Osteocyte (in vitro differentiated cells): ENCODE measurements at regions not wholly inside any gene's neighbourhood (a gene's known extent, or its start where the extent isn't known, plus 50 kb on each side); places are given as distances from the start of the nearest gene placed in this dataset.

Source experiments
- DNase-seq: peaks from one replicate; pipeline ENCODE4 v3.0.0; 2021; ENCODE audit warnings: mixed read lengths; ENCODE audit not compliant: unreplicated experiment; ENCODE audit errors: extremely low spot score
- H3K27ac Mint-ChIP-seq: one replicate; pipeline ENCODE4 v1.8.0; 2021; ENCODE audit warnings: mild to moderate bottlenecking, mixed read lengths; ENCODE audit not compliant: unreplicated experiment
- H3K27me3 Mint-ChIP-seq: one replicate; pipeline ENCODE4 v1.8.0; 2021; ENCODE audit warnings: mixed read lengths; ENCODE audit not compliant: unreplicated experiment
- H3K36me3 Mint-ChIP-seq: one replicate; pipeline ENCODE4 v1.8.0; 2021; ENCODE audit warnings: mixed read lengths; ENCODE audit not compliant: unreplicated experiment
- H3K4me1 Mint-ChIP-seq: one replicate; pipeline ENCODE4 v1.8.0; 2021; ENCODE audit warnings: mixed read lengths; ENCODE audit not compliant: unreplicated experiment
- H3K4me3 Mint-ChIP-seq: one replicate; pipeline ENCODE4 v1.8.0; 2021; ENCODE audit warnings: mild to moderate bottlenecking, moderate library complexity, mixed read lengths; ENCODE audit not compliant: unreplicated experiment
- H3K9me3 Mint-ChIP-seq: one replicate; pipeline ENCODE4 v1.8.0; 2021; ENCODE audit warnings: mixed read lengths; ENCODE audit not compliant: unreplicated experiment
- TF ChIP-seq, protein P1 (sequence below): fragments of 200-600 bp; sonication (generic); IDR thresholded peaks from 2 replicates; pipeline ENCODE4 v1.5.0; 2021; ENCODE audit warnings: antibody characterized with exemption, mild to moderate bottlenecking, moderate library complexity

DNA sequence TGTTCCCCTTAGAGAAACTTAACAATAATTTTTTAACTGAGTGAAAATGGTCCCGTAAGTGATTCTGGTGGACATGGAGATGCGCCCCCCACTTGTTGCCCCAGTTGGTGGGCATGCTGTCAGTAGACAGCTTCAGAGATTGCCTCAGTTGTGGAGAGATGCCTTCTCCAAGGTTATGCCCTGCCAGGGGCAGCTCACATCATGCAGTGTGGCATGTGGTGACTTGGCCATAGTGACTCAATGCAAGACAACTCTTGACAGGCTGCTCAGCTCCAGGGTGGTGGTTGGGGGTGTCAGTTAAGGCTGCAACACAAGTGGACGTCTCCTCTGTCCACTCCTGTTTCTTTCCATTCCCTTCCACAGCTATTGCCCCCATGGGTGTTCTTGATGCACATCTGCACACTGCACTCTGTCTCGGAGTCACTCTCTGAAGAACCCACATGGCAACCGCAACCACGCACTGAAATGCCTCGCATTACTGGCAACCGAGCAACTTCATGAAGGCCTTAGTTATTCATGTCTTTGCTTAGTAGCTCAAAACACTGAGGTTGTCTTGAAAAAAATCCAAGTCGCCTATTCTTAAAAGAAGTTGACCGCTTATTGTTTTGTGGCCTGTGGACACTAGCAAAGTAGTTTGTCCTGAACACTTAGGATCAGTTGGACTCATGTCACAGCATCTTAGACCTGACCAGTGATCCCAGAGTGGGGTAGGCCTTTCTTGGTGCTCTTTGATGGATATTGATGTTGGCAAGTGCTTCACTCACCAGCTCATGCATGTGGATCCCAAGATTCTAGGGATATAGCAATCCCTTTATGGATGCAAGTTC lies 54.8 kb upstream of the USP1 start:
- no peaks in the 10 kb centered on the region for H3K9me3 Mint-ChIP-seq
- no peak overlapping the region for H3K27ac Mint-ChIP-seq
- H3K36me3 Mint-ChIP-seq: no peaks in the 10 kb centered on the region
- no peak for DNase-seq
- peaks cover 8% of the 10 kb centered on the region for H3K27me3 Mint-ChIP-seq
- no peak overlapping the region for H3K4me3 Mint-ChIP-seq
- TF ChIP-seq, protein P1, sequence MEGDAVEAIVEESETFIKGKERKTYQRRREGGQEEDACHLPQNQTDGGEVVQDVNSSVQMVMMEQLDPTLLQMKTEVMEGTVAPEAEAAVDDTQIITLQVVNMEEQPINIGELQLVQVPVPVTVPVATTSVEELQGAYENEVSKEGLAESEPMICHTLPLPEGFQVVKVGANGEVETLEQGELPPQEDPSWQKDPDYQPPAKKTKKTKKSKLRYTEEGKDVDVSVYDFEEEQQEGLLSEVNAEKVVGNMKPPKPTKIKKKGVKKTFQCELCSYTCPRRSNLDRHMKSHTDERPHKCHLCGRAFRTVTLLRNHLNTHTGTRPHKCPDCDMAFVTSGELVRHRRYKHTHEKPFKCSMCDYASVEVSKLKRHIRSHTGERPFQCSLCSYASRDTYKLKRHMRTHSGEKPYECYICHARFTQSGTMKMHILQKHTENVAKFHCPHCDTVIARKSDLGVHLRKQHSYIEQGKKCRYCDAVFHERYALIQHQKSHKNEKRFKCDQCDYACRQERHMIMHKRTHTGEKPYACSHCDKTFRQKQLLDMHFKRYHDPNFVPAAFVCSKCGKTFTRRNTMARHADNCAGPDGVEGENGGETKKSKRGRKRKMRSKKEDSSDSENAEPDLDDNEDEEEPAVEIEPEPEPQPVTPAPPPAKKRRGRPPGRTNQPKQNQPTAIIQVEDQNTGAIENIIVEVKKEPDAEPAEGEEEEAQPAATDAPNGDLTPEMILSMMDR: no peak
- peaks cover 3% of the 10 kb centered on the region for H3K4me1 Mint-ChIP-seq

DNA sequence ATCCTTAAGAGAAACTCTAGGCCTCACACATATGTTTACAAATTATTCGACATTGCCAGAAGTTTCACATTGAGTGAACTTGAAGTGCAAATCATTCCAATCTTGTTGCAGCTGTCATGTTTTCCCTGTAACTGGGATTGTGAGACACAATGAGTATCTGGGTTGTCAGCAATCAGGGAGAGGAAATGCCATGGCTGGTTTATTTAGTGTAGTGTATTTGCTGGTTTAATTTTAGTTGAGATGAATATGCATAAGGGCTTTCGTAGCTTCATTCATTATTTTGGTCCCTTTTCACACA lies 54.2 kb upstream of the USP1 start:
- no peak overlapping the region for H3K4me3 Mint-ChIP-seq
- peaks cover 3% of the 10 kb centered on the region for H3K4me1 Mint-ChIP-seq
- TF ChIP-seq, protein P1: no peak
- peaks cover 13% of the 10 kb centered on the region for H3K27me3 Mint-ChIP-seq
- H3K36me3 Mint-ChIP-seq: no peaks in the 10 kb centered on the region
- H3K9me3 Mint-ChIP-seq: no peaks in the 10 kb centered on the region
- no peak for DNase-seq
- no peak overlapping the region for H3K27ac Mint-ChIP-seq

DNA sequence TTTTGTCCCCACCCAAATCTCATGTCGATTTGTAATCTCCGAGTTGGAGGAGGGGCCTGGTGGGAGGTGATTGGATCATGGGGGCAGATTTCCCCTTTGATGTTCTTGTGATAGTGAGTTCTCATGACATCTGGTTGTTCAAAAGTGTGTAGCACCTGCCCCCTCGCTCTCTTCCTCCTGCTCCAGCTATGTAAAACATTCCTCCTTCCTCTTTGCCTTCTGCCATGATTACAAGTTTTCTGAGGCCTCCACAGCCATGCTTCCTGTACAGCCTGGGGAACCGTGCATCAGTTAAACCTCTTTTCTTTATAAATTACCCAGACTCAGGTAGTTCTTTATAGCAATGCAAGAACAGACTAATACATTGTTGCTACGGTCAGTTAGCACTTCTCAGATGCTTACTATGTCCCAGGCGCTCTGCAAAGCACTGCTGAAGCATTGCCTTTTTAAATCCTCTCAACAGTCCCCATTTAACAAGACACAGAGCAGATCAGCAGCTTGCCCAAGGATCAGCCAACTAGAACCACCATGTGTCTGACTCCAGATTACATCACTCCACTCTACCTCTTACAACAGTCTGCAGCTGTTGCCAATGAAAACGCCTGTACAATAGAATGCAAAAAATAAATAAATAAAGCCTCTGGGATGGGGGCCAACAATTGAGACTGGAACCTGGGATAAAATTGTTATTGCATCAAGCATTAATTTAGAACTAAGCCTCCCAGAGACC lies 52.4 kb upstream of the USP1 start:
- peaks cover 21% of the 10 kb centered on the region for H3K27me3 Mint-ChIP-seq
- peak; percentile 34 for DNase-seq
- TF ChIP-seq, protein P1: no peak
- no peaks in the 10 kb centered on the region for H3K36me3 Mint-ChIP-seq
- H3K4me1 Mint-ChIP-seq: peaks cover 3% of the 10 kb centered on the region
- H3K9me3 Mint-ChIP-seq: no peaks in the 10 kb centered on the region
- H3K27ac Mint-ChIP-seq: no peak overlapping the region
- no peak overlapping the region for H3K4me3 Mint-ChIP-seq

DNA sequence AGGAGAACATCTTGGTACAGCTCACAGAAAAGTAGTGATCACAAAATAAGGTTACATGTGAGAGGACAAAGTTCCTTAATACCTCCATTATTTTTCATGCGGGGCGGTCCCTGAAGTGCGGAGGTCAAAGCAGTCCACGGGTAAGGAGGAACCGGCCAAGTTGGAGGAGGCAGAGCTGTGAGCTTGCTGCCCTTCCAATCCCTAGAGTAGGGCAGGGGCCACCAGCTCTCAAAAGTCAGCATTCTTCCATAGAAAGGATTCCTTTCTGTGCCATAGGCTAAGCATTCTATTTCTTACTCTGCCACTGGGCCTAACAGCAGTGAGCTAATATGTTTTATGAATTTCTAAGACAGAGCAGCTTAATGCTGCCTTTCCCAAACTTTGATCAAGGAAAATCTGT lies 50.9 kb upstream of the USP1 start:
- peak; percentile 44 for DNase-seq
- Mint-ChIP-seq H3K9me3 (no peaks in the 10 kb centered on the region), H3K27me3 (peaks cover 35% of the 10 kb centered on the region), H3K4me1 (peaks cover 3% of the 10 kb centered on the region), H3K27ac (no peak overlapping the region), H3K36me3 (no peaks in the 10 kb centered on the region), H3K4me3 (no peak overlapping the region)
- TF ChIP-seq, protein P1: no peak

DNA sequence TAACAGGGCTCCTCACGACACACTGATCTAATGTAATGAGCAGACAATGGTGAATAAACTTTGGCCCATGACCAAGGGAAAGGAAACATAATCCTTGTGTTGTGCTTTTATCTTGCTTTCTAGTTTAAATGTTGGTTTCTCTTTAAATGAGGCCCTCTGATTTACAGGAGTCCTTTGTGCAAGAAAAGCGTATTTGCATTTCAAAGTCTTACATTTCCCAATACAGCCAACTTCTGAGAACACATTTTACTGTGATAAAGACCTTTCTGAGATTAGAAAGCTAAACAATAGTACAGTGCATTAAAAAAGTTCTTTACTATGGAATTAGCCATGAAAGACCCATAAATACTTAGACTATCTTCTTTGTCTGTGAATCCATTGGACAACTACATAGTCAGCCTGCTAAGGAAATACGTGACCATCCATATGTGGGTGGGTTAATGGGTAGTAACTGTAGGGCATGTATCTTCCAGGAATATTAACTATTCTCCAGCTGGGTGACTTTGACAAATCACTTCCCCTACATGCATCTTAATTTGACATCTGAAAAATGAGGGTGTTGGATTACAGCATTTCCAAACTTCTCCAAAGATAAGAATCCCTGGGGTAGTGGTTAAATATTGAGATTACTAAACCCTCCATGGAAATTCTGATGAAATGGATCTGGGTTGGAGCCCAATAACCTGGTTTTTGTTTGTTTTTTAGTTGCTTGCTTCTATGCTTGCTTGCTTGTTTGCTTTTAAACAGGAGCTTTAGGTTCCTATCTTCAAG lies 50.3 kb upstream of the USP1 start:
- H3K9me3 Mint-ChIP-seq: no peaks in the 10 kb centered on the region
- H3K27ac Mint-ChIP-seq: no peak overlapping the region
- peaks cover 3% of the 10 kb centered on the region for H3K4me1 Mint-ChIP-seq
- TF ChIP-seq, protein P1: no peak
- no peak for DNase-seq
- H3K27me3 Mint-ChIP-seq: peaks cover 39% of the 10 kb centered on the region
- H3K36me3 Mint-ChIP-seq: no peaks in the 10 kb centered on the region
- H3K4me3 Mint-ChIP-seq: no peak overlapping the region
